GM12878 (cell line): ENCODE measurements at regions not wholly inside any gene's neighbourhood (a gene's known extent, or its start where the extent isn't known, plus 50 kb on each side); places are given as distances from the start of the nearest gene placed in this dataset.
A peak's percentile ranks its signal among the peaks of the same experiment; 100 is the strongest.

Source experiments
- ATAC-seq: fragments of 200-7000 bp; cut with Tn5 transposase; 3 replicates; pipeline ENCODE4 v1.9.1; 2020; ENCODE audit warnings: mild to moderate bottlenecking, moderate library complexity
- BruUV-seq: library from RNA; stranded (reverse); fragments of 400-500 nt; replicated peaks from 2 replicates; lab custom pipeline; 2021; lab: Mats Ljungman, UMichigan
- CTCF ChIA-PET: fragments of 300-600 bp; sonication (Branson Sonifier 250); formaldehyde crosslinking; extraction: SDS; loops from one replicate; lab custom pipeline; 2021; ENCODE audit warnings: inconsistent platforms; lab: Yijun Ruan, JAX
- POLR2A ChIA-PET: fragments of 350-600 bp; formaldehyde crosslinking; extraction: SDS; loops from one replicate; lab custom pipeline; 2021; ENCODE audit warnings: inconsistent platforms; lab: Charles Lee
- RAD21 ChIA-PET: fragments of 300-600 bp; sonication (Branson Sonifier 250); formaldehyde crosslinking; loops from one replicate; lab custom pipeline; 2023; ENCODE audit warnings: antibody characterized with exemption; ENCODE audit not compliant: unreplicated experiment; lab: Charles Lee
- SMC1A ChIA-PET: fragments of 300-600 bp; sonication (Branson Sonifier 250); formaldehyde crosslinking; loops from one replicate; lab custom pipeline; 2023; ENCODE audit not compliant: unreplicated experiment, uncharacterized antibody; lab: Charles Lee
- DNase-seq: peaks from one replicate; pipeline ENCODE4 v3.0.0-alpha.2; 2011; ENCODE audit warnings: low read depth, low spot score
- FAIRE-seq: peaks from 3 replicates; lab custom pipeline; 2011; peaks lifted over from hg19 to GRCh38; lab: Jason Lieb, UNC
- H2AFZ ChIP-seq: 2 replicates; pipeline ENCODE4 v1.6.0; 2011; ENCODE audit warnings: low read depth, low read length, control low read depth; ENCODE audit not compliant: control insufficient read depth
- H3K27ac ChIP-seq: 2 replicates; pipeline ENCODE4 v1.5.1; 2011; ENCODE audit warnings: control low read depth; ENCODE audit not compliant: control insufficient read depth, insufficient read depth
- H3K27me3 ChIP-seq, 2 experiments: replicated peaks in 1 of 2; 2 replicates each; pipeline versions ENCODE4 v1.6.0 to v1.6.1; 2011; ENCODE audit warnings: low read length in 1 of 2; ENCODE audit not compliant: control insufficient read depth in 2 of 2, insufficient read depth in 2 of 2
- H3K36me3 ChIP-seq, 2 experiments: 2 replicates each; pipeline ENCODE4 v1.5.1; 2011; ENCODE audit warnings: low read length in 1 of 2; ENCODE audit not compliant: control insufficient read depth in 2 of 2, insufficient read depth in 2 of 2
- H3K4me1 ChIP-seq: 2 replicates; pipeline ENCODE4 v1.6.1; 2011; ENCODE audit warnings: mild to moderate bottlenecking, low read length, moderate library complexity, mixed read lengths; ENCODE audit not compliant: control insufficient read depth, insufficient read depth
- H3K4me2 ChIP-seq: 2 replicates; pipeline ENCODE4 v1.6.0; 2011; ENCODE audit warnings: control low read depth; ENCODE audit not compliant: control insufficient read depth, insufficient read depth
- H3K4me3 ChIP-seq: fragments of 200-600 bp; sonication (generic); 2 replicates; pipeline ENCODE4 v1.5.1; 2016
- H3K79me2 ChIP-seq: 2 replicates; pipeline ENCODE4 v1.6.0; 2011; ENCODE audit warnings: low read length; ENCODE audit not compliant: control insufficient read depth, insufficient read depth
- H3K9ac ChIP-seq: 2 replicates; pipeline ENCODE4 v1.8.0; 2011; ENCODE audit warnings: low read length, control low read depth, mixed read lengths; ENCODE audit not compliant: control insufficient read depth, insufficient read depth
- H3K9me3 ChIP-seq: replicated peaks from 3 replicates; pipeline ENCODE4 v1.5.1; 2011; ENCODE audit warnings: mild to moderate bottlenecking, low read length; ENCODE audit not compliant: control insufficient read depth, insufficient read depth
- H4K20me1 ChIP-seq: 2 replicates; pipeline ENCODE4 v1.6.0; 2011; ENCODE audit not compliant: control insufficient read depth, insufficient read depth
- CBX5 ChIP-seq: sonication (generic); IDR thresholded peaks from 2 replicates; pipeline ENCODE4 v1.6.1; 2016; ENCODE audit warnings: low read depth, moderate library complexity, mild to moderate bottlenecking, inconsistent platforms
- CUX1 ChIP-seq: IDR thresholded peaks from 2 replicates; pipeline ENCODE4 v1.6.1; 2012; ENCODE audit warnings: improper control_type of control experiment, low read depth, low read length; ENCODE audit not compliant: insufficient replicate concordance
- GATAD2B ChIP-seq: fragments of 450-650 bp; conservative IDR thresholded peaks from 2 replicates; pipeline ENCODE4 v1.6.1; 2017; ENCODE audit warnings: low read depth, mild to moderate bottlenecking, moderate library complexity
- IKZF1 ChIP-seq: fragments of 450-650 bp; conservative IDR thresholded peaks from 2 replicates; pipeline ENCODE4 v1.6.1; 2017; ENCODE audit warnings: antibody characterized with exemption, mild to moderate bottlenecking
- JUND ChIP-seq: IDR thresholded peaks from 2 replicates; pipeline ENCODE4 v1.6.1; 2012; ENCODE audit warnings: low read depth, mild to moderate bottlenecking, low read length, improper control_type of control experiment, moderate library complexity
- MTA2 ChIP-seq: fragments of 450-650 bp; IDR thresholded peaks from 2 replicates; pipeline ENCODE4 v1.6.1; 2016; ENCODE audit warnings: low read depth, mild to moderate bottlenecking, moderate library complexity
- NFYB ChIP-seq: IDR thresholded peaks from 2 replicates; pipeline ENCODE4 v1.6.1; 2011; ENCODE audit warnings: low read depth, mild to moderate bottlenecking, low read length, improper control_type of control experiment, moderate library complexity; ENCODE audit not compliant: insufficient read depth
- PAX8 ChIP-seq: fragments of 450-650 bp; IDR thresholded peaks from 2 replicates; pipeline ENCODE4 v1.6.1; 2017; ENCODE audit warnings: mild to moderate bottlenecking, moderate library complexity
- RCOR1 ChIP-seq: conservative IDR thresholded peaks from 2 replicates; pipeline ENCODE4 v1.6.1; 2012; ENCODE audit warnings: low read depth, low read length, improper control_type of control experiment
- RELA ChIP-seq: fragments of 450-650 bp; IDR thresholded peaks from 2 replicates; pipeline ENCODE4 v1.8.0; 2014; ENCODE audit warnings: borderline replicate concordance; ENCODE audit not compliant: partially characterized antibody
- REST ChIP-seq: IDR thresholded peaks from 2 replicates; pipeline ENCODE4 v1.6.1; 2012; ENCODE audit warnings: mild to moderate bottlenecking, low read depth, low read length
- RUNX3 ChIP-seq: IDR thresholded peaks from 2 replicates; pipeline ENCODE4 v1.6.1; 2012; ENCODE audit warnings: low read length, inconsistent platforms
- SKIL ChIP-seq: fragments of 450-650 bp; IDR thresholded peaks from 2 replicates; pipeline ENCODE4 v1.6.1; 2017; ENCODE audit warnings: mild to moderate bottlenecking, low read depth, inconsistent platforms; ENCODE audit not compliant: poor library complexity, severe bottlenecking
- WGBS: methylation state at CpG from one replicate; pipeline ENCODE4 v1.1.6; 2016; ENCODE audit warnings: low lambda C conversion rate; ENCODE audit not compliant: insufficient replicate concordance, insufficient coverage; ENCODE audit errors: missing lambda C conversion rate; 5-methylcytosine and 5-hydroxymethylcytosine counted together
- in situ Hi-C: fragments of 300-500 bp; cut with MboI; formaldehyde crosslinking; loops from 9 replicates; pipeline ENCODE4 v1.14.3; 2018; ENCODE audit warnings: mixed read lengths
- intact Hi-C: fragments of 100-400 bp; cut with micrococcal nuclease; formaldehyde crosslinking; loops from one replicate; pipeline ENCODE4 v1.14.2; 2022; ENCODE audit not compliant: unreplicated experiment

DNA sequence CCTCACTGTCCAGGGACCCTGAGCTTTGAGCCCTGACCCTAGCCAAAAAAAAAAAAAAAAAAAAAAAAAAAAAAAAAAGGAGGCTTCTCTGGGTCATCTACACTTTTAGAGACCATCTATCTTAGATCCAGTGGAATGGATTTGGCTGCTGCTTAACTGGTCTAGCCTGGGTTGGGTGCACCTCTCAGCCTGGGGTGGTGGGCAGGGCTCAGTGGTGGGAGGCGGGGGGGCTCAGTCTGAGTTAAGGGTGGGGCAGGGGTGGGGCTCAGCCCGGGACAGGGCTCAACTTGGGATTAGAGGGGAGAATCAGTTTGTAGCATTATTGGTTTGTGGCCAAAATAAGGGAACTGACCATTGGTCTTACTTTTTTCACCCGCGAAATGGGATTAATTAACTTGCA, 139.2 kb downstream of the TPRA1 start (continued):
- TF ChIP-seq CUX1 (no peak), PAX8 (no peak), RCOR1 (no peak), GATAD2B (no peak), CBX5 (no peak)

- ChIA-PET RAD21 (no interaction called here), CTCF (interaction anchor here (0.7 to 1.3 kb wide), 4 partner anchors 76 to 1855 kb away, joined by 3 to 5 read pairs (median 4); partner anchors contain the start of gene CFAP100), SMC1A (no interaction called here), POLR2A (no interaction called here)
- intact Hi-C loops = loop anchor here (10.0 kb wide), 2 partner anchors 94 to 466 kb away; partner anchors contain the start of gene PLXNA1
- no peak for FAIRE-seq
- H3K36me3 ChIP-seq = no peaks in the 10 kb centered on the region
- no peak overlapping the region for H3K9ac ChIP-seq
- no peak for DNase-seq
- peaks cover 4 to 5% of the 10 kb centered on the region in 2 experiments; a peak in 3 of 4 replicates for H3K27me3 ChIP-seq
- ATAC-seq = no peak; the same call in 2 of the 3 replicates
- H3K4me2 ChIP-seq = no peak overlapping the region
- 45% methylated on average over 8 of the region's 8 CpGs for WGBS
- in situ Hi-C loops = loop anchor here (5.0 kb wide), 1 partner anchor 698 kb away; no protein-coding TSS in a partner anchor
- no peaks in the 10 kb centered on the region for H3K79me2 ChIP-seq
- no TSS peak for BruUV-seq
- no peaks in the 10 kb centered on the region for H4K20me1 ChIP-seq
- no peaks in the 10 kb centered on the region for H3K4me1 ChIP-seq
- H3K4me3 ChIP-seq = no peak overlapping the region
- H3K9me3 ChIP-seq = no peaks in the 10 kb centered on the region
- no peak overlapping the region for H3K27ac ChIP-seq
- no peak overlapping the region for H2AFZ ChIP-seq
- TF ChIP-seq RUNX3 (no peak), NFYB (no peak), REST (no peak), IKZF1 (0 out of 2 replicates have a peak, but pooled peaks have one; percentile 41), MTA2 (peak; percentile 87; the same call in 1 of the 2 replicates), RELA (no peak), SKIL (no peak), JUND (no peak)
Observed at GRCh38 chr3:127450331-127450730, 140.2 kb downstream of the TPRA1 start.
